HCEC 1CT (cell line): ENCODE measurements at regions not wholly inside any gene's neighbourhood (a gene's known extent, or its start where the extent isn't known, plus 50 kb on each side); places are given as distances from the start of the nearest gene placed in this dataset.

Source experiments
- DNase-seq: peaks from one replicate; pipeline ENCODE4 v3.0.0-alpha.2; 2017

DNA sequence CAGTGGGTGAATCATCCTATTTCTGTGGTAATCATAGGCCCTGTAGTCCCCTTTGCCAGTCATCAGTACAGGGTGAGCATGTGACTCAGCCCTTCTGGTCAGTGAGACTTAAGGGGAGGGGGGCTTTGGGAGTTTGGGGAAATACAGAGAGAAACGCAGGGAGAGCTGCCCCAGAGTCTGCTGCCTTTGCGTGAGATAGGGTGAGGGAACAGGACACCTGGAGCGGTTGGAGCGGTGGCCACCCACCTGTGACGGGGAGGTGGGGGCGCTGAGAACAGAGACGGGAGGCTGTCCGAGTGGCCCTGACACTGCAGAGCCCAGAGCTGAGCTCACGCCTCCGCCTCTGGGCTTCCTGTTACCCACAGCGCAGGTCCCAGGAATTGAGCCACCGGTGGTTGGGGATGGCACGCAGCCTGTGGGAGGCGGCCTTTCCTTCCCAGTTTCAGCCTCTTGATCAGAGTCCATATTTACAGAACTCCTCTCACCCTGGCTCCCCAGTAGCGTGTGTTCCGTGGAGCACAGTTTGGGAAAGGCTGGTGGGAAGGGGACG is 92.0 kb upstream of the ERCC6L2 start:
- DNase-seq, result peak; percentile 72

DNA sequence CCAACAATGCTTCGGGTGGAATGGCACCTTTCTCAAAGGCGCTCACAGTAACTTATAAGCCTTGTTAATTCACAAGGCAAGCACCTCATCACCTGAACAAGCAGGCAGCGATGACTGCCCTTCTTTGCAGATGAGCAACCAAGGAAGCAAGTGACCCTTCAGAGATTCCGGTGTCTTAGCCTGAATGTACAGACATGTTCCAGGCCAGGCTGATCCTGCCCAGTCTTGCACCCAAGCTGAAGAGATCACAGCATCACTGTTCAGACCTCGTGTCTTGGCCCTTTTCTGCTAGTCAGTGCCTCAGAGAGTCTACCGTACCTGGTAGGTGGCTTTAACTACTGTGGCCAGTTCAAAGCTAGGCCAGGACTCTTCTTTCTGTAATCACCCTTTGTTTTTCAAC is 94.7 kb upstream of the ERCC6L2 start:
- no peak for DNase-seq

- no peak for DNase-seq
Measured at GRCh38 chr9:95780121-95780520, 95.4 kb upstream of the ERCC6L2 start.

DNA sequence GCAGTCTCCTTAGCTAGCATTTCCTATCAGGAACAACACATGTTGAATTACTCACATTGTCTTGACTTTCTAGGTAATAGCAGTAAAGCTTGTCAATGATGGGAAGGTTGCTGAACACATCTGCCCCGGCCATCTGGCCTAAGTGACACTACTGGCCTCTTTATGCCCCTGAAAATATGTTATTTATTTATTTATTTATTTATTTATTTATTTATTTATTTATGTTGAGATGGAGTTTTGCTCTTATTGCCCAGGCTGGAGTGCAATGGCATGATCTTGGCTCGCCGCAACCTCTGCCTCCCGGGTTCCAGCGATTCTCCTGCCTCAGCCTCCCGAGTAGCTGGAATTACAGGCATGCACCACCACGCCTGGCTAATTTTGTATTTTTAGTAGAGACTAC is 95.9 kb upstream of the ERCC6L2 start:
- peak; percentile 20 for DNase-seq

GRCh38 chr9:95778957-95779356 is 96.5 kb upstream of the ERCC6L2 start:
- peak; percentile 90 for DNase-seq

- DNase-seq, result no peak
Measured at GRCh38 chr9:95777136-95777535, 98.4 kb upstream of the ERCC6L2 start.

- no peak for DNase-seq
Measured at GRCh38 chr9:95776176-95776575, 99.3 kb upstream of the ERCC6L2 start.

DNA sequence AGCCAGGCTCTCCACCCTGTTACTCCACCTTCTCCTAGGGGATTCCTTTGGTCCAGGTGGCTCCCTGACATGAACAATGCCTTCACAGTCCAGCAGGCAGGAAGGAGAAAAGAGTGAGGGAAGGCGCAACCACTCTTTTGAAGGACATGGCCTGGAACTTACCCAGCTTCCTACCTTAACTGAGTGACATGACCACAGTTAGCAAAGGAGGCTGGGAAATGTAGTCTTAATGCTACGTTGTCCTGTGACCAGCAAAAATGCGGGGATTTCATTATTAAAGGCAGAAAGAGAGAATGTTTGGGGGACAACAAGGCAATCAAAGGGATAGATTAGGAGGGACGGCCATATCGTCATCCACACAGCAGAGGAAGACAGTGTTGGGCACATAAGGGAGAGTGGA is 100.3 kb upstream of the ERCC6L2 start:
- no peak for DNase-seq

DNA sequence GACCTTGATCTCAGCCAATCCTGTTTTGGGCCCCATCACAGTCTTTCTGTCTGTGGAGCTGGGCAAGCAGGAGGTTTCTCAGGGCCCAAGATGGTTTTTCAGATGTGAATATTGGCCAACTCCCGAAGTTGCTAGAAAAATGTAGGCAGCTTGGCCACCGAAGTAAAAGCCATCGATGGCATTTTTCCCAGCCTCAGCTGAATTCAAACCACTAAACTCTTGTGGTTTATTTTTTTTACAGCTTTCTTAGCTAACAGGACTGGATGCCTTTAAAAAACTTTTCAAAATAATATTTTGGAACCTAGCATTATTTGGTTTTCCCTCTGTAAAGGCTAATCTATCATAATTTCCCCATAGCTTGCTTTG is 102.5 kb upstream of the ERCC6L2 start:
- DNase-seq, result no peak

DNA sequence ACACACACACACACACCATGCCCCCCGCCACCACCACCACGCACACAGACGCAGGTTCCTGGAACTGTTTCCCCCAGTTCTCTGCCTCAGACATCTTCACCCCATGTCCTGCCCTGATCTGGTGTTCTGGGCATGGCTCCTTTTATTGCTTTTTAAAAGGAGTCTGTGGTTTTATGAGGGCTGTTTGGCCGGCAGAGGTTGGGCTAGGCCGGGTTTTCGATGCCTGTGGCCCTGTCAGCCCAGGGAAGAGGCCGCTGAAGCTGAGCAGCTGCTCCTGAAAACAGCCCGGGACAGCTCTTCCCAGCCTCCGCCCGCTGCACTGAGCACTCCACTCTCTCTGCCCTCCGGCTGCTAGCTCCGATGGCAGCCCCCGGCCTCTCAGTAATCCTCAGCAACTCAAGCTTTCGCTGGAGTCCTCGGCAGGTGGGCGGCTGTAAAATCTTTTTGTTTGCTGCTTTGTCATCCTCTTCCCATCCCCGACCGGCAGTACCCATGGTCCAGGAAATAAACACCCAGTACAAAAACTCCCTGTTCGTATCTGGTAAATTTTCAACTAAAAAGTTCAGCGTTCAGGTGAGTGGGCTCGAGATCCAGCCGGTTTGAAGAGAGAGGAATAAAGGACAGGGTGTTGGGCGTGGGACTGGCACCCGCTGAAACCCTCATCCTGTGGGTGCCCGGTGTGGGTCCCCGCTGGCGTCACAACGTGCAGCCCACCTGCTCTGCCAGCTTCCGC is 103.0 kb upstream of the ERCC6L2 start:
- DNase-seq, result no peak

DNA sequence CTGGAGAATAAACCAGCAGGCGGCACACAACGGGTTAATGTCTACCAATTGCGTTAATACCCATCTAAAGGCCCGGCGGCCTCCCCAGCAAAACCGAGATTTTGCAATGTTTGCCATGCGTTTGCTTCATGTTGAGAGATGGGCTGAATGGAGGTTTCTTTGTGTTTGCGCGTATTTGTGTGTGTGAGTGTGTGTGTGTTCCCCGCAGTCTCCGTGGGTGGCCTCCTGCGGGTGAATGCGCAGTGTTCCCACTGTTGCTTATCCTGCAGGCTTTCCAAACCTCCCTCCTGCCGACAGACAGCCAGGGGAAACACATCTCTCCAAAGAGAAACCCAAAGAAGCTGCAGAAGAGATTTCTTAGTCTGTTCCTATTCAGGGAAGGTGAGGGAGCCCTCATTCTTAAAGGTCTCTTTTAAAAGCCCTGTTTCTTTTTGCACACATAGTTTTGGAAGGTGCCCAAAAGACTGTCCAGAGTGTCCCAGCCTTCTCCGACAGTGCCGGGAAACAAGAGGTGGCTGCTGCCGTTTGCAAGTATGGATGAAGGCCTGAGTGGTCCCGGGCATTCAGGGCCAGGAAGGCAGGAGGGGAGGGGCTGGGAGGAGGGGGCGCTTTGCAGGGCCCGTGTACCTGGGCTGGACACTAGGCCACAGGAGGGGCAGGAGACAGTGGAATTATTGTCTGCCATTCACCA is 103.8 kb upstream of the ERCC6L2 start:
- no peak for DNase-seq

- DNase-seq, result no peak
Measured at GRCh38 chr9:95770653-95771131, 104.8 kb upstream of the ERCC6L2 start.

DNA sequence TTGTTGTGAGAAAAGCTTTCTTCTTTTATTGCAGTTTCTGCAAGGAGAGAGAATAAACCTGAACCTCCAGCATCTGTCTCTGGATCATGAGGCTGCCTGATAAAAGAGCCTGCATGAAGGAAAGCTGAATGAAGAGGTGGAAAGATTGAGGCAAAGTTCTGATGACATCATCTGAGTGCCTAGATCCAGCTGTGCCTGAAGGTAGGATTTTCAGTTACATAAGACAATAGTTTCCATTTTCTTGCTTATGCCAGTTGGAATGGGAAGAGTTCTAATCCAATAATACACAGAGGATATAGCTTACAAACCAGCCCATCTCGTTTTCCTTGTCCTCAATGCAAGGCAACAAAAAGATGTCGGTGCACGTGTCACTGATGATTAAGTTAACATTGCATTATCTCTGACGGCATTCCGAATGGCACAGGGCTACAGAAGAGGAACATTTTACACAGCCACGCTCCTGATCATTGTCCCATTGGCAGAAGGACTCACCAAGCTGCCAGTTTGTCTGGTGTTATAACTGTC is 105.5 kb upstream of the ERCC6L2 start:
- no peak for DNase-seq

- no peak for DNase-seq
Measured at GRCh38 chr9:95769473-95769872, 106.0 kb upstream of the ERCC6L2 start.

DNA sequence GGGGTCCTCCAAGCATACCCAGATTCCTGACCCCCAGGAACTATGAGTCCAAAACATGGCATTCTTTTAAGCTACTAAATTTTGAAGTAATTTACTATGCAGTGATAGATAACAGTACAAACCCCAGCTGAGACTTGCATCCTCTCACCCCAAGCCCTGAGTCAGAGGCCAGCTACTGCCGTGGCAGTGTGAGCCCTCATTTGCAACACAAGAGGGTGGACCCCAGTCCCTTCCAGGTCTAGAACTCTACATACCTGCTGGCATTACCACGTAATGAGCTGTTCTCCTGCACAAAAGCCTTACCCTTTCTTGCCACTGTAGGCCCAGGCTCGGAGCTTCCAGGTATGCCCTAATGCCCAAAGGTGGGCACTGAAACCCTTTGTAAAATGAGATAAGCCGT is 108.6 kb upstream of the ERCC6L2 start:
- no peak for DNase-seq

GRCh38 chr9:95764533-95765319 is 110.8 kb upstream of the ERCC6L2 start:
- no peak for DNase-seq

DNA sequence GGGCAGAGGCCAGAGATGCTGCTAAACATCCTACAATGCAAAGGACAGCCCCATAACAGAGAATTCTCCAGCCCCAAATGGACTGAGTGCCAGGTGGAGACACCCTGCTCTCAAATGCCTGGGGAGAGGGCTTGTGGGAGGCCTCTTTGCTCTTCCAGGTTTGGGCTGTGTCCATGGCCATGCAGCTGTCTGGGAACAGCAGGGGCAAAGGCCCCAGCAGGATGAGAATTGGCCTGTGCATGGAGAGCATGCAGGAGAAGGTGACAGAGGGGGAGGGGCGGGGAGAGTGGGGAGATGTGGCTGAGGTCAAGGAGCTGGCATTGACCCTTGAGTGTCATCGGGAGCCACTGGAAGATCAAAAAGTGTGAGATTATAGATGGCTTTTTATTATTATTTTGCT is 111.5 kb upstream of the ERCC6L2 start:
- no peak for DNase-seq

DNA sequence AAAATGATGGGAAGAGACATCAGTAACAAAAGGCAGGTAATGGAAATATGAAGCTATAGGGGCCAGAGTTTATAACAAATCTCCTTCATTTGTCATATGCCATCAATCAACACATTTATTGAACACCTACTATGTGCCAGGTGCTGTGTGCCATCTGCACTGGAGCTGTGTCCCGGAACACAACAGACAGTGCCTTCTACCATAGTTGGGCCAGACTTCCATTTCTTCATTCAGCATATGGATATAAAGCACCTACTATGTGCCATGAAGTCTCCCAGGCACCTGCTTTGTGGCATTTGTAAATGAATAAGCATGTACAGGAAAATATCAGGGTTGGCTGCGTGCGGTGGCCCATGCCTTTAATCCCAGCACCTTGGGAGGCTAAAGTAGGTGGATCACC is 112.5 kb upstream of the ERCC6L2 start:
- no peak for DNase-seq

DNA sequence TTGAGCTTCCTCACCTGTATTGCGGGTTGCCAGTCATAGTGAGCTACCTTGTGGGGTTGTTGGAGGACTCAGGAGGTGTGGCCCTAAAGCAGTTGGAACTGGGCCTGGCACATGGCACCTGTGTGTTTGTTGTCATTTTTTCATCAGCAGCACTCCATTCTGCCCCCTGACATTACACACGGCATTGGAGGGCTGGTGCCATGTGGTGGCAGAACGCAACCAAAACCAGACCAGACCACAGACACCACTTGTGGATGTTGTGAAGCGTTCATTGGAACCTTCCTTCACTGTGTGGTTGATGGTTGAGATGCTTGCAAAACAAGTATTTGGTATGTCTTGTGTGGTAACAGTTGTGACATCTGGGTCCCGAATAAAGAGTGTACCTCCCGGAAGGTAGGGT is 113.2 kb upstream of the ERCC6L2 start:
- DNase-seq, result no peak

- no peak for DNase-seq
Measured at GRCh38 chr9:95760791-95761190, 114.7 kb upstream of the ERCC6L2 start.

- no peak for DNase-seq
Measured at GRCh38 chr9:95757439-95757838, 118.1 kb upstream of the ERCC6L2 start.

GRCh38 chr9:95756986-95757385 is 118.5 kb upstream of the ERCC6L2 start:
- peak; percentile 88 for DNase-seq

DNA sequence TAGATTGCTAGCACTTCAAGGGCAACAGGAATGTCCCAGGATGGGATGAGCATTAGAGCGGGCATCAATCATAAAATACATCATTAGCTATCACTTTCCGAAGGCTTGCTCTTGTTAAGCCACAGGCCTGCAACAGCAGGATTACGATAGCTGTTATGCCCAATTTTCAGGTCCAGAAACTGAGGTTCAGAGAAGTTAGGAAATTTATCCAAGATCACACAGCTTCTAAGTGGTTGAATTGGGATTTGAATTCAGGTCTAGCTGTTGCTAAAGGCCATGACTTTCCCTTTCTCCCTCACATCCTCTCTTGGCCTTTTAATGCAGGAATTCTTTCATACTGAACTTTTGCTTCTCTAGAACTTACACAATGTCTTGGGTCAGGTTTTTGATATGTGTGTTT is 119.4 kb upstream of the ERCC6L2 start:
- no peak for DNase-seq

DNA sequence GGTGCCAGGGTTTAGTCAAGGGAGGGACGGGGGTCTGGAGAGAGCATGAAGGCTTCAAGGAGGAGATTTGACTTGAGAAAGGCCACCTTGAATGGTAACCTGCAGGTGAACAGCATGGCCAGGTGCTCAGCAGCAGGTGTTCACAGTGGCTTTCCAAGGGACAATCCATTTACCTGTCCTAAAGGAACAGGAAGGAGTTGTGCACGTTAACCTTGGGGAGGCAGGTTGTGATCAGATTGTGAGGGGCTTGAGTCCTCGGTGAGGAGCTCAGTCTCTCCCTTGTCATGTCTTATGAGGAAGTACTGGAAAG is 120.1 kb upstream of the ERCC6L2 start:
- DNase-seq, result no peak
